ENCODE measurements at regions not wholly inside any gene's neighbourhood (a gene's known extent, or its start where the extent isn't known, plus 50 kb on each side); places are given as distances from the start of the nearest gene placed in this dataset.

DNA sequence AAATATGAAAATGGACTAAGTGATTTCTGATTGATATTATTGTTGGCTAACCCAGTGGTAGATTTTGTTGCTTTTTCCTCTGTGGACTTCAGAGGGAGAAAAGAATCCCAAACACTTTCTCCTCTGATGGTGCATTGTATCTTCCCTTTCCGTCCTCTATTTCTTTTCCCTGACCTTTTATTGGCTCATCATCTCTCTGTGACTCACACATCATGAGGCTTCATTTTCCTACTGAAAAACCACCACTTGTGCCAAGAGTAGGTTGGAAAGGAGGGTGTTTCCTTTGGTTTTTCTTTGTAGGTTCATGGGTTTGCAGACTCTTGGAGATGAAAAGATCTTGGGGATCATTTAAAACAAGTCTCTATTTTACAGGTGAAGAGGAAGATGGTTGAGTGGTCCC lies 311.7 kb upstream of the JAG1 start:
- no peak overlapping the region for H3K4me3 ChIP-seq (ENCODE audit: low read depth in 2 of 2, low read length in 2 of 2)
- no peaks in the 10 kb centered on the region for H3K36me3 ChIP-seq (ENCODE audit: control insufficient read depth, insufficient read depth, low read length)
- intact Hi-C loops (cut with micrococcal nuclease; ENCODE audit: unreplicated experiment) = no loop called here
- no peak overlapping the region for H3K27ac ChIP-seq (ENCODE audit: low read length)
- TF ChIP-seq POLR2AphosphoS5 (IDR thresholded peaks at IDR 0.05; ENCODE audit: low read depth, low read length) (no peak), TCF7L2 (IDR thresholded peaks at IDR 0.05; ENCODE audit: low read depth, low read length) (no peak), SIN3A (IDR thresholded peaks at IDR 0.05; ENCODE audit: borderline replicate concordance, insufficient read depth, low read depth, low read length) (no peak)
- TF ChIP-seq, protein P1, sequence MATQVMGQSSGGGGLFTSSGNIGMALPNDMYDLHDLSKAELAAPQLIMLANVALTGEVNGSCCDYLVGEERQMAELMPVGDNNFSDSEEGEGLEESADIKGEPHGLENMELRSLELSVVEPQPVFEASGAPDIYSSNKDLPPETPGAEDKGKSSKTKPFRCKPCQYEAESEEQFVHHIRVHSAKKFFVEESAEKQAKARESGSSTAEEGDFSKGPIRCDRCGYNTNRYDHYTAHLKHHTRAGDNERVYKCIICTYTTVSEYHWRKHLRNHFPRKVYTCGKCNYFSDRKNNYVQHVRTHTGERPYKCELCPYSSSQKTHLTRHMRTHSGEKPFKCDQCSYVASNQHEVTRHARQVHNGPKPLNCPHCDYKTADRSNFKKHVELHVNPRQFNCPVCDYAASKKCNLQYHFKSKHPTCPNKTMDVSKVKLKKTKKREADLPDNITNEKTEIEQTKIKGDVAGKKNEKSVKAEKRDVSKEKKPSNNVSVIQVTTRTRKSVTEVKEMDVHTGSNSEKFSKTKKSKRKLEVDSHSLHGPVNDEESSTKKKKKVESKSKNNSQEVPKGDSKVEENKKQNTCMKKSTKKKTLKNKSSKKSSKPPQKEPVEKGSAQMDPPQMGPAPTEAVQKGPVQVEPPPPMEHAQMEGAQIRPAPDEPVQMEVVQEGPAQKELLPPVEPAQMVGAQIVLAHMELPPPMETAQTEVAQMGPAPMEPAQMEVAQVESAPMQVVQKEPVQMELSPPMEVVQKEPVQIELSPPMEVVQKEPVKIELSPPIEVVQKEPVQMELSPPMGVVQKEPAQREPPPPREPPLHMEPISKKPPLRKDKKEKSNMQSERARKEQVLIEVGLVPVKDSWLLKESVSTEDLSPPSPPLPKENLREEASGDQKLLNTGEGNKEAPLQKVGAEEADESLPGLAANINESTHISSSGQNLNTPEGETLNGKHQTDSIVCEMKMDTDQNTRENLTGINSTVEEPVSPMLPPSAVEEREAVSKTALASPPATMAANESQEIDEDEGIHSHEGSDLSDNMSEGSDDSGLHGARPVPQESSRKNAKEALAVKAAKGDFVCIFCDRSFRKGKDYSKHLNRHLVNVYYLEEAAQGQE (IDR thresholded peaks at IDR 0.05; ENCODE audit: insufficient read depth in 1 of 2, low read depth in 2 of 2, low read length in 1 of 2) = no peak
- TF ChIP-seq, protein P2, sequence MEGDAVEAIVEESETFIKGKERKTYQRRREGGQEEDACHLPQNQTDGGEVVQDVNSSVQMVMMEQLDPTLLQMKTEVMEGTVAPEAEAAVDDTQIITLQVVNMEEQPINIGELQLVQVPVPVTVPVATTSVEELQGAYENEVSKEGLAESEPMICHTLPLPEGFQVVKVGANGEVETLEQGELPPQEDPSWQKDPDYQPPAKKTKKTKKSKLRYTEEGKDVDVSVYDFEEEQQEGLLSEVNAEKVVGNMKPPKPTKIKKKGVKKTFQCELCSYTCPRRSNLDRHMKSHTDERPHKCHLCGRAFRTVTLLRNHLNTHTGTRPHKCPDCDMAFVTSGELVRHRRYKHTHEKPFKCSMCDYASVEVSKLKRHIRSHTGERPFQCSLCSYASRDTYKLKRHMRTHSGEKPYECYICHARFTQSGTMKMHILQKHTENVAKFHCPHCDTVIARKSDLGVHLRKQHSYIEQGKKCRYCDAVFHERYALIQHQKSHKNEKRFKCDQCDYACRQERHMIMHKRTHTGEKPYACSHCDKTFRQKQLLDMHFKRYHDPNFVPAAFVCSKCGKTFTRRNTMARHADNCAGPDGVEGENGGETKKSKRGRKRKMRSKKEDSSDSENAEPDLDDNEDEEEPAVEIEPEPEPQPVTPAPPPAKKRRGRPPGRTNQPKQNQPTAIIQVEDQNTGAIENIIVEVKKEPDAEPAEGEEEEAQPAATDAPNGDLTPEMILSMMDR (IDR thresholded peaks at IDR 0.05) = no peak
- POLR2A ChIA-PET = no interaction called here
- no peaks in the 10 kb centered on the region for H3K27me3 ChIP-seq (ENCODE audit: control insufficient read depth, insufficient read depth, low read length)
- ATAC-seq = no peak
- no peak for DNase-seq (ENCODE audit: low read depth, low spot score)
- CTCF ChIA-PET = no interaction called here
- H3K4me1 ChIP-seq (ENCODE audit: control insufficient read depth, insufficient read depth, low read length) = no peaks in the 10 kb centered on the region
- H3K9me3 ChIP-seq (ENCODE audit: control insufficient read depth, insufficient read depth, low read depth, low read length) = no peaks in the 10 kb centered on the region
- in situ Hi-C loops (cut with HindIII; ENCODE audit: low pct_unique_long_range_greater_than_20kb, low sequenced_read_pairs) = no loop called here
- no TSS peak for BruUV-seq (replicated peaks)

DNA sequence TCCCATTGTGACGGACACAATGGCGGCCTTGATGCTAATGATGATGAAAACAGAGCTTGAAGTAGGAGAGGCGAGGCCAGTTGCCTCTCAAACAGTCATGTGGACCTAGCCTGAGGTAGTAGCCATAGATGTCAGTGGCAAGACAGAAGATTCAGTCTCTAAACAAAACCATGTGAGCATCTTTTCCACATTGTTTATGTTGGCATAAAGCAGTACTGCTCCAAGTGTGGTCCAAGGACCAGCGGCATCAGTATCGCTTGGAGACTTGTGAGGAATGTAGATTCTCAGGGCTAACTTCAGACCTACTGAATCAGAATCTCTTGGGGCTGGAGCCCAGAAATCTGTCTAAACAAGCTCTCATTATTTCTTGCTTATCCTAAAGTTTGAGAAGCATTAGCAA lies 312.8 kb upstream of the JAG1 start:
- Histone ChIP-seq H3K27ac (ENCODE audit: low read length) (no peak overlapping the region), H3K4me3 (ENCODE audit: low read depth in 2 of 2, low read length in 2 of 2) (no peak overlapping the region), H3K4me1 (ENCODE audit: control insufficient read depth, insufficient read depth, low read length) (no peaks in the 10 kb centered on the region), H3K9me3 (ENCODE audit: control insufficient read depth, insufficient read depth, low read depth, low read length) (no peaks in the 10 kb centered on the region), H3K27me3 (ENCODE audit: control insufficient read depth, insufficient read depth, low read length) (no peaks in the 10 kb centered on the region), H3K36me3 (ENCODE audit: control insufficient read depth, insufficient read depth, low read length) (no peaks in the 10 kb centered on the region)
- DNase-seq (ENCODE audit: low read depth, low spot score) (no peak), ATAC-seq (no peak)
- TF ChIP-seq POLR2AphosphoS5 (IDR thresholded peaks at IDR 0.05; ENCODE audit: low read depth, low read length) (no peak), TCF7L2 (IDR thresholded peaks at IDR 0.05; ENCODE audit: low read depth, low read length) (no peak), SIN3A (IDR thresholded peaks at IDR 0.05; ENCODE audit: borderline replicate concordance, insufficient read depth, low read depth, low read length) (no peak)
- TF ChIP-seq, protein P2 (IDR thresholded peaks at IDR 0.05) = no peak
- TF ChIP-seq, protein P1 (IDR thresholded peaks at IDR 0.05; ENCODE audit: insufficient read depth in 1 of 2, low read depth in 2 of 2, low read length in 1 of 2) = no peak
- BruUV-seq (replicated peaks) = no TSS peak
- intact Hi-C loops (cut with micrococcal nuclease; ENCODE audit: unreplicated experiment) = no loop called here
- in situ Hi-C loops (cut with HindIII; ENCODE audit: low pct_unique_long_range_greater_than_20kb, low sequenced_read_pairs) = no loop called here
- CTCF ChIA-PET = no interaction called here
- POLR2A ChIA-PET = no interaction called here

Measured in Panc1 (cell line).